Osteocyte (in vitro differentiated cells): ENCODE measurements at regions not wholly inside any gene's neighbourhood (a gene's known extent, or its start where the extent isn't known, plus 50 kb on each side); places are given as distances from the start of the nearest gene placed in this dataset.

Experiments
- DNase-seq: peaks from one replicate; pipeline ENCODE4 v3.0.0; 2021; ENCODE audit warnings: mixed read lengths; ENCODE audit not compliant: unreplicated experiment; ENCODE audit errors: extremely low spot score
- H3K27ac Mint-ChIP-seq: one replicate; pipeline ENCODE4 v1.8.0; 2021; ENCODE audit warnings: mild to moderate bottlenecking, mixed read lengths; ENCODE audit not compliant: unreplicated experiment
- H3K27me3 Mint-ChIP-seq: one replicate; pipeline ENCODE4 v1.8.0; 2021; ENCODE audit warnings: mixed read lengths; ENCODE audit not compliant: unreplicated experiment
- H3K36me3 Mint-ChIP-seq: one replicate; pipeline ENCODE4 v1.8.0; 2021; ENCODE audit warnings: mixed read lengths; ENCODE audit not compliant: unreplicated experiment
- H3K4me1 Mint-ChIP-seq: one replicate; pipeline ENCODE4 v1.8.0; 2021; ENCODE audit warnings: mixed read lengths; ENCODE audit not compliant: unreplicated experiment
- H3K4me3 Mint-ChIP-seq: one replicate; pipeline ENCODE4 v1.8.0; 2021; ENCODE audit warnings: mild to moderate bottlenecking, moderate library complexity, mixed read lengths; ENCODE audit not compliant: unreplicated experiment
- H3K9me3 Mint-ChIP-seq: one replicate; pipeline ENCODE4 v1.8.0; 2021; ENCODE audit warnings: mixed read lengths; ENCODE audit not compliant: unreplicated experiment
- TF ChIP-seq, protein P1 (sequence below): fragments of 200-600 bp; sonication (generic); IDR thresholded peaks from 2 replicates; pipeline ENCODE4 v1.5.0; 2021; ENCODE audit warnings: antibody characterized with exemption, mild to moderate bottlenecking, moderate library complexity

DNA sequence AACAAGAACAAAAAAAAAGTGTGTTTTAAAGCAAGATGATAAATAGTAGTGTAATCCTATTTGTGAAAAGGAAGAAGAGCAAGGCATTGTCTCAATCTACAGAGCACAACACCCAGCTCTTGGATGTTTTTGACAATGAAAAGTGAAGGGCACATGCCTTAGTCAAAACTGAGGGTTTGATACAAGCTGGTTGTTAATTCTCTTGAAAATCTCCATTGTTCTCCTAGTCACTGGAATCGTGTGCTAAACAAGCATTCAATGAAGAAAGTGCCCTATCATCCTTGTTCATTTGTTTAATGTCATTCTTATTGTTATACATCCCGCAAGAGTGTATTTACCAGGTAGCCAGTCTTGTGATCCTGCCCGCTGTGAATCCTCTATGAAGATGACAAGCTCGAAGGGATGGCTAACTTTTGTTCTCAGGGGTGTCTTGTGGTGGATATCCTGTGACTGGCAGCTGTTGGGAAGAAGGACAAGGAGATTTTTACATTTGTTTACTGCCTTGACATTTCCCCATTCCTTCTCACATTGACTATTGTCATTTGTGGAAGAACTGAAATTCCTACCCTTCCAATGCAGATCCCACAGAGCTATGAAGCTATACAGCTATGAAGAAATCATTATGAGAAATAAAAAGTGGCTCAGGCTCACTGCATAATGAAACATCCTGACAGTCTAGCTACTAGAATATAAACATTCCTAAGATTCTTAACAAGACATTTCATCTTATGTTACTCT, 175.9 kb downstream of the VGLL3 start:
- no peak for DNase-seq
- Mint-ChIP-seq H3K4me1 (peaks cover 43% of the 10 kb centered on the region), H3K4me3 (peak overlapping the region; percentile 9), H3K27ac (peak overlapping the region; percentile 88), H3K9me3 (no peaks in the 10 kb centered on the region), H3K27me3 (no peaks in the 10 kb centered on the region), H3K36me3 (no peaks in the 10 kb centered on the region)
- TF ChIP-seq, protein P1, sequence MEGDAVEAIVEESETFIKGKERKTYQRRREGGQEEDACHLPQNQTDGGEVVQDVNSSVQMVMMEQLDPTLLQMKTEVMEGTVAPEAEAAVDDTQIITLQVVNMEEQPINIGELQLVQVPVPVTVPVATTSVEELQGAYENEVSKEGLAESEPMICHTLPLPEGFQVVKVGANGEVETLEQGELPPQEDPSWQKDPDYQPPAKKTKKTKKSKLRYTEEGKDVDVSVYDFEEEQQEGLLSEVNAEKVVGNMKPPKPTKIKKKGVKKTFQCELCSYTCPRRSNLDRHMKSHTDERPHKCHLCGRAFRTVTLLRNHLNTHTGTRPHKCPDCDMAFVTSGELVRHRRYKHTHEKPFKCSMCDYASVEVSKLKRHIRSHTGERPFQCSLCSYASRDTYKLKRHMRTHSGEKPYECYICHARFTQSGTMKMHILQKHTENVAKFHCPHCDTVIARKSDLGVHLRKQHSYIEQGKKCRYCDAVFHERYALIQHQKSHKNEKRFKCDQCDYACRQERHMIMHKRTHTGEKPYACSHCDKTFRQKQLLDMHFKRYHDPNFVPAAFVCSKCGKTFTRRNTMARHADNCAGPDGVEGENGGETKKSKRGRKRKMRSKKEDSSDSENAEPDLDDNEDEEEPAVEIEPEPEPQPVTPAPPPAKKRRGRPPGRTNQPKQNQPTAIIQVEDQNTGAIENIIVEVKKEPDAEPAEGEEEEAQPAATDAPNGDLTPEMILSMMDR = no peak

DNA sequence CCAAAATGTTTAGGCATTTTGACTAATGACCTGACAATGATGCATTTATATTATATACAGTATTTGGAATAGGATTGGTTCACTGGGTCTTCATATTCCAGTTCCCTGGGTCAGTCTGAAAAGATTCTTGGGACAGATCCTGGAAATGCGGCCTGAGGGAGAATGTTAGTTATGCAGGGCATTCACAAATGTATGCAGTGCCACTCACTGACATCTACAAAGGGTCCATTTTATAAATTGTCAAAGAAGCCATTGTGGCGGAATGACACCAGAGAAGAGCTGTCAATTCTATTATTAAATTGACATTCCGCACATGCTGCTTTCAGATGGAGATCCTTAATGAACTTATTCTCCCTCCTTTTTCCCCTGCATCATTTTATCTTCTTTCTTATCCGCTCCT, 176.6 kb downstream of the VGLL3 start:
- TF ChIP-seq, protein P1 = no peak
- Mint-ChIP-seq H3K9me3 (no peaks in the 10 kb centered on the region), H3K36me3 (no peaks in the 10 kb centered on the region), H3K27ac (peak overlapping the region; percentile 88), H3K27me3 (no peaks in the 10 kb centered on the region), H3K4me3 (no peak overlapping the region), H3K4me1 (peaks cover 43% of the 10 kb centered on the region)
- DNase-seq = no peak

DNA sequence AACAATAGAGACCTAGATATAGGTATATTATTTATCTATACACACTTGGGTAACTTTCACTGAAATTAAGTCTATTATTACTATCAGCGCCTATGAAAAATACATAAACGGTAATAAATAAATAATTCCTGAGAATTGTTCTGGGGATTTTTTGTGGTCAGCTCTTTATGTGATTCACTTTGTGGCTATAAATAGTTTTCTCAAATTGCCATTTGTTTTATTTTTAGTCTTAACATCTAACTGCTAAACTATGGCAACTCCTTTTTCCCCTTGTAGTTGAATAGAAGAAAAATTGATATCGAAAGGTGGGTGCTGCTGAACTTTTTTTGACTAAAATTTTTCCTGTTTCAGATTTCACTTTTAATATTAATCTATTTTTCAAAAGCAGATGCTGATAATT, 189.0 kb downstream of the VGLL3 start:
- Mint-ChIP-seq H3K4me1 (peaks cover 56% of the 10 kb centered on the region), H3K36me3 (peaks cover 12% of the 10 kb centered on the region), H3K27me3 (no peaks in the 10 kb centered on the region), H3K9me3 (peaks cover 33% of the 10 kb centered on the region), H3K4me3 (no peak overlapping the region), H3K27ac (peak overlapping the region; percentile 68)
- no peak for DNase-seq
- TF ChIP-seq, protein P1 = no peak

DNA sequence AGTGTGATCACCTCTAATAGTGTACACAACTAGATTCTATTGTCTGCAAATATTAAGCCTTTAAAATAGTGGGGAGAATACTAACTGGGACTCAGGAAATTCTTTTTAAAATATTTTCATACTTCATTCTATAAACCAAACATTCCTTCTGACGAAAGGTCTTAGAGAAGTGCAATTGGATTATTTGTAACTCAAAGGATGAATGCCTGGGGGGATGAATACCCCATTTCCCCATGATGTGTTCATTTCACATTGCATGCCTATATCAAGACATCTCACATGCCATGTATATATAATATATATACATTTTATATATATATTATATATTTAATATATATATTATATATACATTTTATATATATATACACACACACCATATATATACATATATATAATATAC, 189.9 kb downstream of the VGLL3 start:
- TF ChIP-seq, protein P1 = no peak
- H3K36me3 Mint-ChIP-seq = peaks cover 7% of the 10 kb centered on the region
- H3K27me3 Mint-ChIP-seq = no peaks in the 10 kb centered on the region
- DNase-seq = no peak
- peak overlapping the region; percentile 78 for H3K27ac Mint-ChIP-seq
- peaks cover 24% of the 10 kb centered on the region for H3K9me3 Mint-ChIP-seq
- H3K4me1 Mint-ChIP-seq = peaks cover 56% of the 10 kb centered on the region
- H3K4me3 Mint-ChIP-seq = no peak overlapping the region

DNA sequence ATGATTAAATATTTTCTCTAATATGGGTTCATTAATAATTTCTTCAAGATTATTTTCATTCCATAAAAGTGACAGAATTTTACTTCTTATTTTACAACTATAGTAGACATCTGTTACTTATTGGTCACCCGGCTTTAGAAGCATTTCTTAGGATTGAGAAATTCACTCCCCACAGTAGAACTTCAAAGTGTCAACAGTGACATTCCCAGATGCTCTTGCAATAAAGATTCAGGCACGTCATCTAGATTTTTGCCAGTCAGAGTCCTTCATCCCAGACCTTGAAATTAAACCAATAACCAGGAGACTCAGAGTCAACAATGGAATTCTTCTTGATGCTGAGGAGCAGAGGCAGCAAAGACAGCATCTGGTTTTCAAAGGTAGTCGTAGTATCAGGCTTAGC, 190.8 kb downstream of the VGLL3 start:
- TF ChIP-seq, protein P1 = no peak
- Mint-ChIP-seq H3K27ac (peak overlapping the region; percentile 72), H3K4me3 (no peak overlapping the region), H3K36me3 (peaks cover 4% of the 10 kb centered on the region), H3K9me3 (peaks cover 18% of the 10 kb centered on the region), H3K27me3 (no peaks in the 10 kb centered on the region), H3K4me1 (peaks cover 60% of the 10 kb centered on the region)
- DNase-seq = no peak
